Mesodermal cell (in vitro differentiated cells): ENCODE measurements at regions not wholly inside any gene's neighbourhood (a gene's known extent, or its start where the extent isn't known, plus 50 kb on each side); places are given as distances from the start of the nearest gene placed in this dataset.
A peak's percentile ranks its signal among the peaks of the same experiment; 100 is the strongest.
"Not testable (repeated sequence)": the region's sequence is repeated elsewhere in the genome, so short reads cannot be mapped to it uniquely, and the experiment has no call there.

Experiments used
- H3K27ac ChIP-seq: 2 replicates; pipeline ENCODE4 v1.7.0; 2013; ENCODE audit warnings: mild to moderate bottlenecking, low read depth, low read length, moderate library complexity; ENCODE audit not compliant: severe bottlenecking
- H3K36me3 ChIP-seq: 2 replicates; pipeline ENCODE4 v1.7.1; 2013; ENCODE audit warnings: mild to moderate bottlenecking, low read length, moderate library complexity; ENCODE audit not compliant: control insufficient read depth, insufficient read depth
- H3K4me1 ChIP-seq: one replicate; pipeline ENCODE4 v1.7.1; 2013; ENCODE audit warnings: mild to moderate bottlenecking, low read length; ENCODE audit not compliant: insufficient read depth, control insufficient read depth, poor library complexity, severe bottlenecking
- H3K4me3 ChIP-seq: 2 replicates; pipeline ENCODE4 v1.7.0; 2013; ENCODE audit warnings: low read length, control low read depth, mild to moderate bottlenecking; ENCODE audit not compliant: insufficient read depth, poor library complexity, severe bottlenecking; ENCODE audit errors: extremely low read depth
- H3K9me3 ChIP-seq: 2 replicates; pipeline ENCODE4 v1.7.1; 2013; ENCODE audit warnings: mild to moderate bottlenecking, low read length, moderate library complexity; ENCODE audit not compliant: control insufficient read depth
- WGBS, 2 experiments: methylation state at CpG; one replicate each; pipeline ENCODE4 v1.1.5; 2013; ENCODE audit warnings: missing lambda C conversion rate in 2 of 2; ENCODE audit not compliant: insufficient coverage in 2 of 2; 5-methylcytosine and 5-hydroxymethylcytosine counted together

- Histone ChIP-seq H3K9me3 (peaks cover 11% of the 10 kb centered on the region), H3K27ac (no peak overlapping the region)
- WGBS, 2 experiments, result 86 to 90% methylated on average over 2 of the region's 6 CpGs
These were observed 102.0 kb upstream of the ARMC3 start for GRCh38 chr10:22825841-22826240.

GRCh38 chr10:22824984-22825383, 102.9 kb upstream of the ARMC3 start:
- WGBS, 2 experiments, result 67 to 85% methylated on average over 2 to 3 of the region's 3 CpGs
- H3K4me3 ChIP-seq, result no peak overlapping the region
- H3K9me3 ChIP-seq, result peaks cover 11% of the 10 kb centered on the region
- peaks cover 13% of the 10 kb centered on the region for H3K4me1 ChIP-seq
- H3K36me3 ChIP-seq, result no peaks in the 10 kb centered on the region
- H3K27ac ChIP-seq, result no peak overlapping the region

More at GRCh38 chr10:22825841-22826240, 102.0 kb upstream of the ARMC3 start:
- Histone ChIP-seq H3K36me3 (no peaks in the 10 kb centered on the region), H3K4me1 (peaks cover 13% of the 10 kb centered on the region), H3K4me3 (no peak overlapping the region)

GRCh38 chr10:22824520-22824919, 103.3 kb upstream of the ARMC3 start:
- Histone ChIP-seq H3K9me3 (peaks cover 11% of the 10 kb centered on the region), H3K36me3 (no peaks in the 10 kb centered on the region), H3K27ac (no peak overlapping the region), H3K4me1 (peaks cover 13% of the 10 kb centered on the region), H3K4me3 (no peak overlapping the region)
- 75 to 83% methylated on average over 1 of the region's 3 CpGs for WGBS, 2 experiments

GRCh38 chr10:22823109-22823508, 104.7 kb upstream of the ARMC3 start:
- peaks cover 10% of the 10 kb centered on the region for H3K9me3 ChIP-seq
- peaks cover 13% of the 10 kb centered on the region for H3K4me1 ChIP-seq
- no peak overlapping the region for H3K27ac ChIP-seq
- no peak overlapping the region for H3K4me3 ChIP-seq
- no peaks in the 10 kb centered on the region for H3K36me3 ChIP-seq

- H3K4me1 ChIP-seq, result peaks cover 13% of the 10 kb centered on the region
- H3K4me3 ChIP-seq, H3K9me3 ChIP-seq, H3K27ac ChIP-seq, H3K36me3 ChIP-seq: not testable (repeated sequence)
- 100% methylated on average over 1 of the region's 5 CpGs; no CpG with 5 or more reads in 1 of the 2 experiments for WGBS, 2 experiments
These were observed 105.9 kb upstream of the ARMC3 start for GRCh38 chr10:22821921-22822320.

GRCh38 chr10:22821501-22821900, 106.4 kb upstream of the ARMC3 start:
- Histone ChIP-seq H3K4me1 (peaks cover 13% of the 10 kb centered on the region), H3K9me3 (no peaks in the 10 kb centered on the region), H3K27ac (no peak overlapping the region), H3K4me3 (no peak overlapping the region), H3K36me3 (no peaks in the 10 kb centered on the region)
- WGBS, 2 experiments, result 100% methylated on average over 1 of the region's 1 CpG; no CpG with 5 or more reads in 1 of the 2 experiments

GRCh38 chr10:22816298-22816653, 101.9 kb upstream of the PIP4K2A start:
- no peaks in the 10 kb centered on the region for H3K9me3 ChIP-seq

GRCh38 chr10:22810643-22811465, 96.5 kb upstream of the PIP4K2A start:
- H3K4me3 ChIP-seq, result no peak overlapping the region
- 20 to 75% methylated on average over 1 to 2 of the region's 7 CpGs for WGBS, 2 experiments
- no peaks in the 10 kb centered on the region for H3K36me3 ChIP-seq
- H3K4me1 ChIP-seq, result no peaks in the 10 kb centered on the region
- peaks cover 3% of the 10 kb centered on the region for H3K9me3 ChIP-seq
- H3K27ac ChIP-seq, result no peak overlapping the region

More at GRCh38 chr10:22816298-22816653, 101.9 kb upstream of the PIP4K2A start:
- Histone ChIP-seq H3K27ac (peak overlapping the region; percentile 84), H3K4me1 (no peaks in the 10 kb centered on the region), H3K4me3 (no peak overlapping the region), H3K36me3 (no peaks in the 10 kb centered on the region)
- 92 to 100% methylated on average over 1 to 4 of the region's 4 CpGs for WGBS, 2 experiments

GRCh38 chr10:22807238-22807637, 92.9 kb upstream of the PIP4K2A start:
- no peaks in the 10 kb centered on the region for H3K36me3 ChIP-seq
- no peak overlapping the region for H3K27ac ChIP-seq
- peaks cover 9% of the 10 kb centered on the region for H3K4me1 ChIP-seq
- H3K4me3 ChIP-seq, result no peak overlapping the region
- peaks cover 3% of the 10 kb centered on the region for H3K9me3 ChIP-seq
- WGBS, 2 experiments, result 85% methylated on average over 2 of the region's 4 CpGs; no CpG with 5 or more reads in 1 of the 2 experiments

- Histone ChIP-seq H3K4me3 (no peak overlapping the region), H3K27ac (no peak overlapping the region)
- WGBS, 2 experiments, result 95 to 100% methylated on average over 3 to 4 of the region's 4 CpGs
These were observed 90.9 kb upstream of the PIP4K2A start for GRCh38 chr10:22805304-22805703.

GRCh38 chr10:22803261-22803885, 89.0 kb upstream of the PIP4K2A start:
- peaks cover 9% of the 10 kb centered on the region for H3K4me1 ChIP-seq
- no peak overlapping the region for H3K27ac ChIP-seq
- WGBS, 2 experiments, result 91 to 100% methylated on average over 1 of the region's 2 CpGs
- no peaks in the 10 kb centered on the region for H3K36me3 ChIP-seq
- H3K9me3 ChIP-seq, result no peaks in the 10 kb centered on the region
- no peak overlapping the region for H3K4me3 ChIP-seq

More at GRCh38 chr10:22805304-22805703, 90.9 kb upstream of the PIP4K2A start:
- H3K9me3 ChIP-seq, result no peaks in the 10 kb centered on the region
- H3K4me1 ChIP-seq, result peaks cover 9% of the 10 kb centered on the region
- H3K36me3 ChIP-seq, result no peaks in the 10 kb centered on the region
